ENCODE measurements at regions not wholly inside any gene's neighbourhood (a gene's known extent, or its start where the extent isn't known, plus 50 kb on each side); places are given as distances from the start of the nearest gene placed in this dataset.

GRCh38 chr7:35386082-35386815 lies 132.3 kb upstream of the TBX20 start:
- no peak overlapping the region for H3K9ac ChIP-seq (ENCODE audit: control insufficient read depth, insufficient read depth, low read length)
- peaks cover 0 to 2% of the 10 kb centered on the region in 2 experiments; a peak in 1 of 4 replicates for H3K27me3 ChIP-seq (replicated peaks in 1 of 2; ENCODE audit: control insufficient read depth in 2 of 2, insufficient read depth in 2 of 2, low read length in 1 of 2)
- H2AFZ ChIP-seq (ENCODE audit: control insufficient read depth, low read depth, low read length) = no peak overlapping the region
- H3K4me1 ChIP-seq (ENCODE audit: control insufficient read depth, insufficient read depth, low read length) = no peaks in the 10 kb centered on the region
- FAIRE-seq (no peak), ATAC-seq (no peak), DNase-seq (ENCODE audit: low read depth, low spot score) (no peak)
- CTCF ChIA-PET = no interaction called here
- WGBS (ENCODE audit: insufficient coverage, insufficient replicate concordance, low lambda C conversion rate, missing lambda C conversion rate) = 4% methylated on average over 8 of the region's 8 CpGs
- H3K4me3 ChIP-seq = no peak overlapping the region
- RAD21 ChIA-PET (ENCODE audit: unreplicated experiment) = no interaction called here
- no peaks in the 10 kb centered on the region for H4K20me1 ChIP-seq (ENCODE audit: control insufficient read depth, insufficient read depth)
- no peak overlapping the region for H3K27ac ChIP-seq (ENCODE audit: control insufficient read depth, insufficient read depth)
- in situ Hi-C loops (cut with MboI) = no loop called here
- SMC1A ChIA-PET (ENCODE audit: uncharacterized antibody, unreplicated experiment) = no interaction called here
- no TSS peak for BruUV-seq (replicated peaks)
- H3K9me3 ChIP-seq (replicated peaks; ENCODE audit: control insufficient read depth, insufficient read depth, low read length) = no peaks in the 10 kb centered on the region
- H3K79me2 ChIP-seq (ENCODE audit: control insufficient read depth, insufficient read depth, low read length) = no peaks in the 10 kb centered on the region
- intact Hi-C loops (cut with micrococcal nuclease; ENCODE audit: unreplicated experiment) = no loop called here
- H3K4me2 ChIP-seq (ENCODE audit: control insufficient read depth, insufficient read depth) = no peak overlapping the region
- no peaks in the 10 kb centered on the region for H3K36me3 ChIP-seq (ENCODE audit: control insufficient read depth in 2 of 2, insufficient read depth in 2 of 2, low read length in 1 of 2)
- POLR2A ChIA-PET = no interaction called here
- TF ChIP-seq RFX5 (IDR thresholded peaks at IDR 0.05; ENCODE audit: low read depth, low read length) (no peak), USF1 (IDR thresholded peaks at IDR 0.05; ENCODE audit: borderline replicate concordance, extremely low read length, insufficient read depth, low read depth, low read length) (no peak), KAT2A (conservative IDR thresholded peaks at IDR 0.05; ENCODE audit: control insufficient read depth, low read depth, low read length) (no peak), CBX5 (IDR thresholded peaks at IDR 0.05; ENCODE audit: low read depth) (no peak), BMI1 (IDR thresholded peaks at IDR 0.05; ENCODE audit: borderline replicate concordance) (no peak), NFYB (IDR thresholded peaks at IDR 0.05; ENCODE audit: insufficient read depth, low read depth, low read length) (no peak), RELB (IDR thresholded peaks at IDR 0.05; ENCODE audit: low read depth) (no peak), ZNF217 (IDR thresholded peaks at IDR 0.05) (no peak), JUND (IDR thresholded peaks at IDR 0.05; ENCODE audit: low read depth, low read length) (no peak)

Data from GM12878 (cell line).